IMR-90 (cell line): ENCODE measurements at regions not wholly inside any gene's neighbourhood (a gene's known extent, or its start where the extent isn't known, plus 50 kb on each side); places are given as distances from the start of the nearest gene placed in this dataset.

Experiments
- ATAC-seq: fragments of 200-7000 bp; cut with Tn5 transposase; 2 replicates; pipeline ENCODE4 v1.9.1; 2020; ENCODE audit warnings: low read depth, mild to moderate bottlenecking, moderate library complexity
- BruUV-seq: library from RNA; stranded (reverse); fragments of 400-500 nt; replicated peaks from 2 replicates; lab custom pipeline; 2021; lab: Mats Ljungman, UMichigan
- CTCF ChIA-PET: fragments of 300-600 bp; formaldehyde crosslinking; extraction: SDS; loops from one replicate; lab custom pipeline; 2021; ENCODE audit warnings: antibody characterized with exemption; lab: Yijun Ruan, JAX
- POLR2A ChIA-PET: fragments of 300-600 bp; sonication (Branson Sonifier 250); formaldehyde crosslinking; loops from one replicate; lab custom pipeline; 2022; ENCODE audit warnings: antibody characterized with exemption; ENCODE audit not compliant: unreplicated experiment; lab: Charles Lee
- DNase-seq: peaks from one replicate; pipeline ENCODE4 v3.0.0; 2013
- H2AFZ ChIP-seq: replicated peaks from 2 replicates; pipeline ENCODE3; 2013; ENCODE audit warnings: low read length, mild to moderate bottlenecking; ENCODE audit not compliant: poor library complexity
- H2AK5ac ChIP-seq: 2 replicates; pipeline ENCODE4 v1.6.1; 2013; ENCODE audit warnings: low read depth, low read length, inconsistent platforms
- H2AK9ac ChIP-seq: replicated peaks from 2 replicates; pipeline ENCODE3; 2013; ENCODE audit warnings: mild to moderate bottlenecking, low read depth, low read length, moderate library complexity; ENCODE audit not compliant: poor library complexity
- H2BK120ac ChIP-seq: 2 replicates; pipeline ENCODE4 v1.6.1; 2013; ENCODE audit warnings: low read depth, low read length, inconsistent platforms
- H2BK15ac ChIP-seq: 3 replicates; pipeline ENCODE4 v1.6.1; 2013; ENCODE audit warnings: low read depth, low read length, inconsistent platforms
- H2BK20ac ChIP-seq: 2 replicates; pipeline ENCODE4 v1.6.1; 2013; ENCODE audit warnings: low read depth, mild to moderate bottlenecking, inconsistent platforms, low read length, moderate library complexity
- H2BK5ac ChIP-seq: 2 replicates; pipeline ENCODE4 v1.6.1; 2013; ENCODE audit warnings: mild to moderate bottlenecking, low read depth, low read length, inconsistent platforms; ENCODE audit not compliant: poor library complexity, severe bottlenecking
- H3K14ac ChIP-seq: replicated peaks from 2 replicates; pipeline ENCODE4 v1.6.1; 2013; ENCODE audit warnings: low read depth, low read length, inconsistent platforms
- H3K18ac ChIP-seq: 2 replicates; pipeline ENCODE4 v1.6.1; 2013; ENCODE audit warnings: low read depth, low read length, control low read depth
- H3K23ac ChIP-seq: 2 replicates; pipeline ENCODE4 v1.6.1; 2013; ENCODE audit warnings: low read depth, low read length, inconsistent platforms
- H3K27ac ChIP-seq: 2 replicates; pipeline ENCODE4 v1.5.1; 2013; ENCODE audit warnings: mild to moderate bottlenecking, control low read depth, low read length; ENCODE audit not compliant: insufficient read depth
- H3K27me3 ChIP-seq: 2 replicates; pipeline ENCODE4 v1.6.1; 2013; ENCODE audit warnings: low read length; ENCODE audit not compliant: control insufficient read depth, insufficient read depth
- H3K36me3 ChIP-seq: 2 replicates; pipeline ENCODE4 v1.6.1; 2013; ENCODE audit warnings: low read length, mixed read lengths; ENCODE audit not compliant: control insufficient read depth, insufficient read depth
- H3K4ac ChIP-seq: 2 replicates; pipeline ENCODE4 v1.6.1; 2013; ENCODE audit warnings: low read depth, low read length, inconsistent platforms
- H3K4me1 ChIP-seq: 2 replicates; pipeline ENCODE4 v1.6.1; 2013; ENCODE audit warnings: low read length, mixed read lengths; ENCODE audit not compliant: control insufficient read depth, insufficient read depth
- H3K4me2 ChIP-seq: 2 replicates; pipeline ENCODE4 v1.6.1; 2013; ENCODE audit warnings: low read depth, mild to moderate bottlenecking, control low read depth, low read length, moderate library complexity
- H3K4me3 ChIP-seq: 2 replicates; pipeline ENCODE4 v1.5.1; 2013; ENCODE audit warnings: low read depth, mild to moderate bottlenecking, control low read depth, low read length, moderate library complexity; ENCODE audit not compliant: insufficient read depth
- H3K56ac ChIP-seq: 2 replicates; pipeline ENCODE4 v1.6.1; 2013; ENCODE audit warnings: low read length, inconsistent platforms; ENCODE audit not compliant: insufficient read depth; ENCODE audit errors: extremely low read depth
- H3K79me1 ChIP-seq, 2 experiments: 2 replicates each; pipeline ENCODE4 v1.6.1; 2013; ENCODE audit warnings: low read length in 2 of 2, inconsistent platforms in 1 of 2, low read depth in 1 of 2
- H3K9ac ChIP-seq: 2 replicates; pipeline ENCODE4 v1.6.1; 2013; ENCODE audit warnings: low read depth, low read length, control low read depth
- H3K9me1 ChIP-seq: 2 replicates; pipeline ENCODE4 v1.6.1; 2013; ENCODE audit warnings: low read length, inconsistent platforms; ENCODE audit not compliant: insufficient read depth
- H3K9me3 ChIP-seq: 2 replicates; pipeline ENCODE4 v1.6.1; 2013; ENCODE audit warnings: low read length; ENCODE audit not compliant: control insufficient read depth, insufficient read depth
- H4K20me1 ChIP-seq: 2 replicates; pipeline ENCODE4 v1.6.1; 2013; ENCODE audit warnings: low read length, inconsistent platforms; ENCODE audit not compliant: insufficient read depth
- H4K5ac ChIP-seq: 2 replicates; pipeline ENCODE4 v1.6.1; 2013; ENCODE audit warnings: mild to moderate bottlenecking, low read depth, low read length, control low read depth
- H4K8ac ChIP-seq, 2 experiments: 2 replicates each; pipeline ENCODE4 v1.6.1; 2013; ENCODE audit warnings: low read depth in 2 of 2, low read length in 2 of 2, control low read depth in 1 of 2, inconsistent platforms in 1 of 2
- H4K91ac ChIP-seq: 2 replicates; pipeline ENCODE4 v1.6.1; 2013; ENCODE audit warnings: low read depth, low read length, inconsistent platforms; ENCODE audit not compliant: insufficient read depth
- ELK1 ChIP-seq: fragments of 150-350 bp; IDR thresholded peaks from 2 replicates; pipeline ENCODE4 v1.6.1; 2016; ENCODE audit warnings: low read depth, mild to moderate bottlenecking, low read length, moderate library complexity, borderline replicate concordance
- MXI1 ChIP-seq: IDR thresholded peaks from 2 replicates; pipeline ENCODE4 v1.6.1; 2012; ENCODE audit warnings: low read depth, mild to moderate bottlenecking, low read length, moderate library complexity, borderline replicate concordance
- NFE2L2 ChIP-seq: fragments of 150-350 bp; IDR thresholded peaks from 2 replicates; pipeline ENCODE4 v1.6.1; 2016; ENCODE audit warnings: low read depth, mild to moderate bottlenecking, low read length
- POLR2A ChIP-seq: IDR thresholded peaks from 2 replicates; pipeline ENCODE4 v1.6.1; 2012; ENCODE audit warnings: mild to moderate bottlenecking, low read depth, low read length
- RAD21 ChIP-seq: IDR thresholded peaks from 2 replicates; pipeline ENCODE4 v1.6.1; 2012; ENCODE audit warnings: low read length, improper control_type of control experiment
- RCOR1 ChIP-seq: IDR thresholded peaks from 2 replicates; pipeline ENCODE4 v1.6.1; 2012; ENCODE audit warnings: mild to moderate bottlenecking, low read length, improper control_type of control experiment; ENCODE audit not compliant: insufficient replicate concordance
- RFX5 ChIP-seq: IDR thresholded peaks from 2 replicates; pipeline ENCODE4 v1.8.0; 2012; ENCODE audit warnings: low read depth, mild to moderate bottlenecking, low read length, moderate library complexity
- USF2 ChIP-seq: fragments of 150-350 bp; IDR thresholded peaks from 2 replicates; pipeline ENCODE4 v1.6.1; 2017; ENCODE audit warnings: mild to moderate bottlenecking, antibody characterized with exemption, low read length, low read depth
- WGBS, 2 experiments: methylation state at CpG; one replicate each; pipeline versions ENCODE4 v1.1.5 to v1.1.7; 2013; ENCODE audit warnings: missing lambda C conversion rate in 2 of 2; ENCODE audit not compliant: insufficient read length in 1 of 2; ENCODE audit errors: extremely low coverage in 2 of 2; 5-methylcytosine and 5-hydroxymethylcytosine counted together
- dilution Hi-C: fragments of 300-500 bp; cut with HindIII; formaldehyde crosslinking; loops from one replicate; pipeline ENCODE4 v1.14.3; 2018; ENCODE audit warnings: low sequenced_read_pairs; ENCODE audit not compliant: unreplicated experiment
- in situ Hi-C: fragments of 300-500 bp; cut with MboI; formaldehyde crosslinking; loops from 3 replicates; pipeline ENCODE4 v1.14.3; 2019; ENCODE audit warnings: low sequenced_read_pairs, inconsistent platforms, mixed read lengths
- intact Hi-C: fragments of 100-400 bp; cut with micrococcal nuclease; formaldehyde crosslinking; loops from 2 replicates; pipeline ENCODE4 v1.10.0; 2022

GRCh38 chr1:57831624-57832023 lies 407.8 kb upstream of the DAB1 start:
- Histone ChIP-seq H4K20me1 (no peaks in the 10 kb centered on the region), H3K27me3 (no peaks in the 10 kb centered on the region), H3K4me2 (no peak overlapping the region), H2BK20ac (no peak overlapping the region), H3K14ac (no peak overlapping the region), H3K79me1 (no peaks in the 10 kb centered on the region), H3K56ac (no peak overlapping the region), H3K4me3 (no peak overlapping the region), H4K8ac (no peak overlapping the region), H3K4ac (no peak overlapping the region), H3K27ac (no peak overlapping the region), H3K4me1 (no peaks in the 10 kb centered on the region), H4K91ac (no peak overlapping the region), H3K9ac (no peak overlapping the region), H4K5ac (no peak overlapping the region), H2BK120ac (no peak overlapping the region), H2BK15ac (no peak overlapping the region), H3K9me1 (no peaks in the 10 kb centered on the region), H2BK5ac (no peak overlapping the region), H3K23ac (no peak overlapping the region), H3K36me3 (no peaks in the 10 kb centered on the region), H2AFZ (no peak overlapping the region), H2AK5ac (no peak overlapping the region), H3K9me3 (no peaks in the 10 kb centered on the region), H3K18ac (no peak overlapping the region), H2AK9ac (no peak overlapping the region)
- no peak for DNase-seq
- WGBS, 2 experiments, result no CpG with 5 or more reads among the region's 1 CpG
- TF ChIP-seq RFX5, result no peak
- TF ChIP-seq POLR2A, result no peak
- TF ChIP-seq USF2, result no peak
- no peak for TF ChIP-seq NFE2L2
- TF ChIP-seq ELK1, result no peak
- no peak for TF ChIP-seq RCOR1
- no peak for TF ChIP-seq MXI1
- TF ChIP-seq RAD21, result no peak
- CTCF ChIA-PET, result no interaction called here
- no peak for ATAC-seq
- dilution Hi-C loops, result no loop called here
- in situ Hi-C loops, result no loop called here
- intact Hi-C loops, result no loop called here
- POLR2A ChIA-PET, result no interaction called here
- BruUV-seq, result no TSS peak
